GM20431 (cell line): ENCODE measurements at regions not wholly inside any gene's neighbourhood (a gene's known extent, or its start where the extent isn't known, plus 50 kb on each side); places are given as distances from the start of the nearest gene placed in this dataset.

Experiments used
- in situ Hi-C: fragments of 300-500 bp; cut with MseI, MboI; formaldehyde crosslinking; loops from one replicate; pipeline ENCODE4 v1.15.0; 2020; ENCODE audit warnings: low sequenced_read_pairs; ENCODE audit not compliant: unreplicated experiment

DNA sequence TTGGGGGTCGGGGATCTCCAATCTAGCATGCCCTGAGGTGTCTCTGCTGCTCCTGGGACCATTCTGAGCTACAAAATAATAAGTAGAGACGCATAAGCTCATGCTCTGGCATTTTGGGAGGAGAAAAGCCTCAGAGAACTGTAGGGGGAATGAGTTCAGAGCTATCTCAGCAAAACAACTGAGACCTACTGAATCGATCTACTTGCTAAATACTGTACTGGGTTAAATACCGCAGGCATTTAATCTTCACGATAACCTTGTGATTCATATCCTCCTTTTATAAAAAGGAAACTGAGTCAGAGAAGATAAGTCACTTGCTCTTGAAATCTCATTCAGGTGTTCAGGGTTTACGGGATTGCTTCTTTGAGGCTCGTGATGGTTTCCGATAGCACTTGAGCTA lies 468.1 kb downstream of the FGF9 start:
- in situ Hi-C loops: no loop called here

DNA sequence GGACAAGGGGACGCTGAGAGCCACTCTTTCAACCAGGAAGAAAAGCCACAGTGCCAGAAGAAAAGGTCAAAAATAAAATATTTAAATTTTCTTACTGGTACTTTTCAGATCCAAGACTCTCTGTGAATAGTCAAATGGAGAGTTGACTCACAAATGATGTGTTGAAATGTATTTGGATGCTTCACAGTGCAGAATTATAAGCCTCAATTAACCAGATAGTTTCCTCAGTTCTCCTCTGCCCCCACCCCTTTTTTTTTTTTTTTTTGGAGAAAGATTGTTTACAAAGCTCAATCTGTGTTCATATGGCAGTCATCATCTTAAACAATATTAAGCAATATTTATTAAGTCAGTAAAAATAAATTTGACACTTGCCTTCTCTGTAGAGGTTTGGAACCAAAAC lies 470.8 kb downstream of the FGF9 start:
- in situ Hi-C loops: no loop called here

DNA sequence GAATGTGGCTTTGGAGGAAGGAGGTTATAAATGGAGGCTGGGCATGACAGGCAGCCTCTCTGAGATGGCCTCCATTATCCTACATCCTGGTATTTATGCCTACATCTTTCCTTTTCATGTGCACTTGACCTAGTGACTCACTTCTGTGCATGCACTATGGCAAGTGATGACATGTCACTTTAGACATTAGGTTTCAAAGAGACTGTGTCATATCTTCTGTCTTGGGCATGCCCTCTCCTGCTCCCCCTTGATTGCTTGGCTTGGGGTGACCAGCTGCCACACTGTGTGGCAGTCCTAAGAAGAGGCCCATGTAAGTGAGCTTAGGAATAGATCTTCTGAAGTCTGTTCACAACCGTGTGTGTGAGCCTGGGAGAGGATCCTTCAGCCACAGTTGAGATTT lies 472.8 kb downstream of the FGF9 start:
- in situ Hi-C loops: no loop called here

DNA sequence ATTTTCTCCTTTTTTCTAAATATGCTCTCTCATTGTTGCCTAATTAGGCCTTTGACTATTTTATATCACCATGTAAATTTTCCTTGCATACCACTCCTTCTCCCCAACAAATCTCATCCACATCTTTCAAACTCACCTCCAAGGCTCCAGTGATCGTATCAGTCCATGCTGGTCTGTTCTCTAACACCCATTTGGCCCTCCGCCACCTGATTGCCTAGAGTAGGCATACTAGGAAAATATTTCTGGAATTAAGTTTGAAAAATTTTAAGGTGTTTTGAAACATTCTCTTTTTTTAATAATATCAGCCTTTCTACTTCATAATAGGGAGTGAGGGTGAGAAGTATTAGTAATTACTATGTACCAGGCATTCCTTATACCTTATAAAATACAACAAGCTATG lies 473.9 kb downstream of the FGF9 start:
- in situ Hi-C loops: no loop called here

DNA sequence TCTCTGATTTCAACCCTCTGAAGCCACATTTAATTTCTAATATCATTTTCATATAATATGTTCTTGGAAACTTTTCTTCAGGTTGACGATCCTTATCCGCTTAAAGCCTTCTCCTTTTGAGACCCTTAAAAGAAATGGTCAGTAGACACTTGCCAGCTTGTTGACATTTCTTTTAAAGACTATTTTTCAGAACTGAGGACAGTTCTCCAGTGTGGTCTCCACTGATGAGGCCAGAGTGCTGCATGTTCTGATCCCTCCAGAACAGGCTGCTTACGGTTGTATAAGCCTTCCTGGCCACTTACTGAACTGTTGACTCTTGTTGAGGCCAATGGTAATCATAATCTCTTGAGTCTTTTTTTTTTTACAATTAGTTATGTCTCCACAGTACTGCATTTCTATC lies 477.3 kb downstream of the FGF9 start:
- in situ Hi-C loops: no loop called here

DNA sequence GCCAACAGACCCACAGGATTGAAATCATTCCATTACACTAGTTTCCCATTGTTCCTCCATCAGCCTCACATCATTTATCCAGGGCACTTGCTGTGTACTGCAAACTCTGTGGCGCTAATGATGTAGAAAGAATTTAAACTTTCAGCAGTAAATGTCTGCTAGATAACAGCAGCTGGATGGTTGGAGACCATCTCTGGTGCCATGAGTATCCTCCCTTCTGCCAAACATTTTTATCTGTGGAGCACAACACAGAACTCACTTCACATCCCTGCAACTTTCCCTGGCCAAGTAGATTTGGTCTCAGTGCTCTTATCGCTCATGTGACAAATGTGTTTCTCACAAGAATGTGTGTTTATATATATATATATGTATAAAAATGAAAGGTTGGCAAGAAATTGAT lies 481.9 kb downstream of the FGF9 start:
- in situ Hi-C loops: no loop called here

DNA sequence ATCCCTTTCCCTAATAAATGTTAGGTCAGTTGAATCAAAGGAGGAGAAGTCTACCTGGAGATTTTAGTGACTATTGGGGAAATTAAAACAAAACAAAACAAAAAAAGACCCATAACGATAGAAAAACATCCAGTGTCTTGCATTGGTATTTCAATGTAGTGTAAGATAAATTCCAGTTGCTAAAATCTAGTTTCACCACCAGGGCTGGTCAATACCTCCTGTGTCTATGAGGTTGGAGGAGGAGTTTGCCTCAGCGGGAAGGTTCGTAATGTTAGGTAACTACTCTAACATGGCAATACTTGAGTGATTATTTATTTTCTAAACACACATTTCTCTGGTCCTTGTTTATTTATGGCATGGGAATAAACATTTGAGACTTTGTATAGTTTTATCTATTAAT lies 483.2 kb downstream of the FGF9 start:
- in situ Hi-C loops: no loop called here

DNA sequence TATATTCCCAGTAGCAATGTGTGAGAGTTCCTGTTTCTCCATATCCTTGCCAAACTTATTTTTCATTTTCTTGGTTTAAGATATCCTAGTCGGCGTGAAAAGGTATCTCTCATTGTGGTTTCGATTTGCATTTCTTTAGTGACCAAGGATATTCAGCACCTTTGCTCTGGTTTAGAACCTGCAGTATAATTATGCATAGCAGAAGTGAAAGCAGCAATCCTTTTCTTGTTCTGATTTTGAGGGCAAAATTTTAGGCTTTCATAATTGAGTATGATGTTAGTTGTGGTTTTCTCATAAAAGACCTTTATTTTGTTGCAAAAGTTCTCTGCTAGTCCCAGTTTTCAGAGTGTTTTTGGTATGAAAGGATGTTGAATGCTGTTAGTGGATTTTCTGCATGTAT lies 491.0 kb downstream of the FGF9 start:
- in situ Hi-C loops: no loop called here

DNA sequence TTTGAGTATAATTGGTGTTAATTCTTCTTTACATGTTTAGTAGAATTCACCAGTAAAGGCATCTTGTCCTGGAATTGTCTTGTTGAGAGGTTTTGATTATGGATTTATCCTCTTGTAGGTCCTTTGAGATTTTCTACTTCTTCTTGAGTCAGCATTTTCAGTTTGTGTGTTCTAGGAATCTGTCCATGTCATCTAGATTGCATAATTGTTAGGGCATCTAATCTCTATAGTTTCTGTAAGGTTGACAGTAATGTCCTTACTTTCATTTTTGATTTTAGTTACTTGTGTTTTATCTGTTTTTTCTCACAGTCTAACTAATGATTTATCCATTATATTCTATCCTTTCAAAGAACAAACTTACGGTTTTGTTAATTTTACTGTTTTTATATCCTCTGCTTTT lies 492.0 kb downstream of the FGF9 start:
- in situ Hi-C loops: no loop called here

DNA sequence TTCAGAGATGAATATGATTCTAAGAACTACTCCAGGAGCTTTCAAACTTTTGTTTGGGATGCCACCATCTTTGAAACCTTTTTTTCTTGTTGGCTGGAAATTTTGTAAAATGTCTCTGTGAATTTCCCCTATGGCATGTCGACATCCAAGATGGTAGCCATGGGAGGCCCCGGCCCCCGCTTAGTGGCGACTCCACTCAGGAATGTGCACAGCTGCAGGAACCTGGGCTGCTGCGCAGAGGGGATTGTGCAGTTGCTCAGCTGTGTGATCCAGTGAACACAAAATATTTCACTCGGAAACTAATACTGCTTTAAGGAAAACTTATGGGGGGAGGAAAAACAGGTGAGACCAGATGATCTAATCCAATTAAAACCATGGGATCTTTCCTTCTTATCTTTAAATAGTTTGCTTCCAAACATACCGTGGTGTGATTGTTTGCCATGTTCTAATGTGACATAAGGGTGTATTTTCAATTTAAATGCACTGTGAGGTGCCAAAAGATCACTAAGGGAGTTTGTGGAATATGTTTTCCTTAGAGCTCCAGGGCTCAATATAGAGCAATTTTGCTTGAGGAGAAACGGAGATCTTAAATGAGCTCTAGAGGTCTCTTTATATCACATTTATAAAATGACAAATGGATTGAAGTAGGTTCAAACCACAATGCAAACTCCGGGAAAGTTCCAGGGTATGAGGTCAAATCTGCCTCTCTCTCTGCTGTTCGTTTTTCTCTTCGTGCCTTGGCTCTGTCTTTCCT lies 497.7 kb downstream of the FGF9 start:
- in situ Hi-C loops: no loop called here

DNA sequence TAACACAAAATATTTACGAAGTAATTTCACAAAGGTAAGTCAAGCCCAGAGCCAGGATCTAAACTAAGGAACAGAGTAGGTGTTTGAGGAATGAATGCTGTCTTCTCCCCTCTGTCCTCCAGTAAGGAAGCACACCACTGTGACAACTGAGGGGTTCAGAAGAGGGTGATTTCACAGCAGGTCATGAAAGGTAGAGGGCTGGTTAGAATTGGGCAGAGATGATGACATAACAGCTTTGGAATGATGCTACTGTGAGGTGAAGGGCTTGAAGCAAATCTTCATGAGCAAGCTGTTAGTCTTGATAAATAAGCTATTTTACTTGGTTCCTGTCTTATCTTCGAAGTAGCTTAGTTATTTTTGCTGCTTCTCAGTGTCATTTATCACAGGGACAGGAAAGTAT lies 498.6 kb downstream of the FGF9 start:
- in situ Hi-C loops: no loop called here

DNA sequence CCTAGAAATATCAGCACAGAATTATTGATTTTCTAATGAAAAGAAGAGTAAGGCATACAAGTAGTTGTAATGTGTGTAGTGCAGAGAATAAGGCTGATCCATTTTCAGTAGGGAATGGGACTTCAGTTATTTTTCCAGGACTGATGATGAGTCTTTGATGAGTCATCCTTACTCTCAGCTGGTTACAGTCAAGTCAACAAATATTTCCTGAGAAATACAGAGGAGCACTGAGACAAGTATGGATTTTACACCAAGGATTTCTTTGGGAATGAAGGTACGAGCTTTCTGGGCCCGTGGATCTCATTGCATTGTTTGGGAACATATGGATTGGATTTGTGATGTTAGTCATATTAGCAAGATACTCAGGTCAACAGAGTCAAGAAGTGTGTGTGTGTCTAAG lies 502.7 kb downstream of the FGF9 start:
- in situ Hi-C loops: no loop called here

DNA sequence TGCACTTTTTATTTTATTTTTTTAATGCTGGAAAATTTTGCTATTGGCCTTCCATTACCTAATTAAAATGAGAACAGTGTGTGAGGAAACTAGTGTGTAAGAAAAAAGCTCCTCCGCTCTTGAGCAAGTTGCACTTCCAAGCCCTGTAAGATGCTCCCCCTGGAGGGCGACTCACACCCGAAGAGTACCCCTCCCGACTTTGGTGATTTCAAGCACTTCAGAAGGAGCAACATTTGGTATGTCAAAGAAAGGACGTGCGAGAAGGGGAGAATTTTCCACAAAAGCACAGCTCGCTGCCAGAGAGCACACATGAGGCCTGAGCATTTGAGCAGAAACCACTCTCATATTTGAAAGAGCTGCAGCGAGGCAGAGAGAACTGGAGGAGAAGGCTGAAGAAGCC lies 504.4 kb downstream of the FGF9 start:
- in situ Hi-C loops: no loop called here

DNA sequence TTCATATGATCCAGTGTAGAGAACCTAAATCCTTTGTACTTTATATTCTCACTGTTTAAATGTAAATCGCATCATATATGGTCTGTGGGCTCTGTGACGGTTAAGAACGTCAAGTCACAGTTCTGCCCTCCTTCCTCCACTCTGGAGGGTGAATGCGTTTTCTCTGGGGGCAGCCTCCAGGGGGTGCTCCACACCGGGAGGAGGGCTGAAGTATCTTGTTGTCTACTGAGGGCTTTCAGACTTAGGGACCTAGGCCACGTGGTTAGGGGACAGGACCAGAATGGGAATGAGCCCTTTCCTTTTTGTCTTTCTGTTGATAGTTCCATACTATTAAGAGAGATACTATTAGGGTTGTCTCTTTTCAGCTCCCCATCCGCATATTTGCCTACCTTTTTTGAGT lies 504.9 kb downstream of the FGF9 start:
- in situ Hi-C loops: no loop called here

DNA sequence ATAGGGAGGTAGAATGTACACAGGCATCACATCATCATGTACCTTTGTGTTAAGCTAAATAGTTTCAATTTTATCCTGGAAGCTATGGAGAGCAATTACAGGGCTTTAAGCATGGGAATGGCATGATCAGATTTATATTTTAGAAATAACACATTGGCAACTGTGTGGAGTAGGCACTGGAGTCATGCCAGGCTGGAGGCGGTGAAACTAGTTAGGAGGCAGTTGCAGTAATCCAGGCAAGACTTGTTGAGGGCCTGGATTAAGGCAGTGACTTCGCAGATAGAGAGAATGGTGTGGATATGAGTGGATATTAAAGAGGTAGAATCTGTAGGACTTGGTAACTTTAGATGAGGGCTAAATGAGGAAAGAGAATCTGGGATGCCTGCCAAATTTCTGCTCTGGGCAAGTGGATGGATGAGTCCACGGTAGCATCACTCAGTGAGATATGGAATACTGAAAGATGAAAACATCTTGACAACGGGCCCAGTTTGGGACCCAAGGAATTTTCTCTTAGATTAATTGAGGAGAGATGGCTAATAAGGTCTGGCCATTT lies 506.2 kb downstream of the FGF9 start:
- in situ Hi-C loops: no loop called here

DNA sequence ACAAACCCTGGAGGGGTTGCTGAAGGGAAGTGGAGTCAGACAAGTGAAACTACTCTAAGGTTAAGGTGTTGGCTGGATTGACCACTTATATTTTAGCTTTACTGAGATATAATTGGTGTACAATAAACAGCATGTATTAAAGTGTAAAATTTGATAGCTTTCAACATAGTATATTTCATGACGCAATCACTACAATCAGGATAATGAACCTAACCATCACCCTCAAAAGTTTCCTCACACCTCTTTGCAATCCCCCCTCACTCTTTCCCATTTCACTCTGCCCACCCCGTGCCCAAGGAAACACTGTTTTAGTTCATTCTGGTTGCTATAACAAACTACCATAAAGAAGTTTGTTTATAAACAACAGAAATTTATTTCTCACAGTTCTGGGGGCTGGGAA lies 508.0 kb downstream of the FGF9 start:
- in situ Hi-C loops: no loop called here

DNA sequence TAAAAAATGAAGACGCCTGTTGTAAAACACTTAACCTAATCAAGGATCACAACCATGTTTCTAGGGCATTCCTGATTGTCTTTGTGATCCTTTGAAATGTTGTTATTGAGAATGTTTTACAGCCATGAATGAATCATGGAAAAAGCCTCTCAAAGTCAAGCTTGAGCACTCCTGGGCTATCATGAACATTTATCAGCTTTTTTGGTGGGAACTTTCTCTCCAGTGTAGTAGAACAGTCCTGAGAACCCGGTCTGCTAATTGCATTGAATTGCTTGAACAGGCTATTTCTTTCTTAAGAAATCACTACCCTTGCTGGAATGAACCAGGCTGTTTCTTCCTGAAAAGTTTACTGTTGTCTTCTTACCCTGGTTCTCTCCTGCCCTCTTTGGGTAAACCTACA lies 516.5 kb downstream of the FGF9 start:
- in situ Hi-C loops: no loop called here

DNA sequence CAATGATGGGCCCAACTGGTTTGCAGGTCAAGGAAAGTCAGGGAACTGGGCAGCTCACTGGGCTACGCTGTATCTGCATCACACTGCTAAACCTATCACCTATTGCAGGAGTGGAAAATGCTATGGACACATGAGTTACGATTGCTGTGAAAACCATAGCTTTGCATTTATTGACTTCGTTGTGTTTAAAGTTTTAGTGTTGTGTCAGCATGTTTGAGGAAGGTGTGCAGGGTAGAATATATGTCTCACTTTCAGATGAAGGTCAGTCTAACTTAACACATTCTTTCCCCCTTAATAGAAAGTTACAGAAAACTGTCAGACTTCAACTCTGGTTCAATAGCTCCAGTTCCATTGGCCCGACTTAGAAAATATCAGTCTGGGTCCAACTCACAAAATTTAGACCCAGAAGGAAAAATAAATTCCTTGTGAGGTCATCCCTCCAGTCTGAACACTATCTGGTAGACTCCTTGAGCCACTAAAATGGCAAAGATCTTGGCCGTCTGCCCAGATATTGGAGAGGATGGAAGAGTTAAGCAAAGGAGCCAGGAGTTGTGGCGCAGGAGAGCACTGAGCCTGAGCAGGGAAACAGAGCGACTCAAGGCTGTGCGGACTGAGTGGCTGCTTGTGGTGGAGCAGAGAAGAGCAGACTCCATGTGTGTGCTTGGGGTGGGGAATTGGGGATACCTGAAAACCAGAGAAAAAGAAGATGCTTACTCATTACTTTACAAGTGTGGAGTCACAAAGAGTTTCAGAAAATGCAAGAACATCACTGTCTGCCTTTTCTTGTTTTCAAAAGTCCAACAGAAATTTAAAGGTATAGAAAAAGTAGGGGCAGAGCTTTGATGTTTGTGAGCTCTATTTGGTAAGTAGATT lies 518.5 kb downstream of the FGF9 start:
- in situ Hi-C loops: no loop called here

DNA sequence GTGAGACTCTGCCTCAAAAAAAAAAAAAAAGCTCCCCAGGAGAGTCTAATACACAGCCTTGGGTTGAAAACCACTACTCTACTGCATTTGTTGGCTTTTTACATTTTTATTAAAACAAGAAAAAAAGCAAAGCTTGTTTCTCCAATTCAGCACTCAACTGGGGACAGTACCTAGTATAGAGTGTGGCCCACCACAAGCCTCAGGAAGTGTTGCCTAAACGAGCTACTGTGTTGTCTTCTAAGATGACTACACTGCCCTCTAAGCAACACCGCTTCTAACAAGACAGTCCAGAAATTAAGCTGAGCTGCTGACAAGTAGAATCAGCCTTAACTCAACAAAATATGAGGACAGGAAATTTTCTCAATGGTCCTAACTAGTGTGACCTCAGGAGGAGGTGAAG lies 522.2 kb downstream of the FGF9 start:
- in situ Hi-C loops: no loop called here

DNA sequence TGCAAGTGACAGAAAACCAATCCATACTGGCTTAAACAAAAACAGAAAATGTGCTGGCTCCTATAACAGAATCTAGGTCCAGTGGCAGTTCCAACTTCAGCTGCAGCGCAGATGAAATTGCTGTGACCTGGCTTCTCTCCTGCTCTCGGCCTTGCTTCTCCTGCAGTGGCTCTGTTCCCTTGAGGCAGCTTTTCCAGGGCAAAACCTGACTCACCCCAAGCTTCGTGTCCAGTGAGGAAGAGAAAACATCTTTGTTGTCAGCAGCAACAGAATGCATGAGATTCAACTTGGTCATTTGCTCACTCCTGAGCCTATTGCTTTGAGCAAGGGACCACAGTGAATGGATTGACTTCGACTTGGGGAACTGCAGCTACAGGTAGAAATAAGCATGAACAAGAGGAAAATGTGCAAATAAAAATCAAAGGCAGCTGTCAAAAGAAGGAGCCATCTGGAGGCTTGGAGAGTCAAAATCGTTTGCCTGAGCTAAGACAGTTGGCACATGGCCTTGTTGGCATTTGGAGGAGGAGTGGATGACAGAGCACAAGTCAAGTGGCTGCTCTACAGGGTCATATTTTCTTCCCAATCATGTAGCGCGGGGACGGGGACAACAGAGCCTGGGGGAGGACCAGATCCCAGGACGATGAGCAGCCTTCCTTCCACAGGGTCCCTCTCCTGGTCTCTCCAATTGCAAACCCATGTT lies 523.4 kb downstream of the FGF9 start:
- in situ Hi-C loops: no loop called here

DNA sequence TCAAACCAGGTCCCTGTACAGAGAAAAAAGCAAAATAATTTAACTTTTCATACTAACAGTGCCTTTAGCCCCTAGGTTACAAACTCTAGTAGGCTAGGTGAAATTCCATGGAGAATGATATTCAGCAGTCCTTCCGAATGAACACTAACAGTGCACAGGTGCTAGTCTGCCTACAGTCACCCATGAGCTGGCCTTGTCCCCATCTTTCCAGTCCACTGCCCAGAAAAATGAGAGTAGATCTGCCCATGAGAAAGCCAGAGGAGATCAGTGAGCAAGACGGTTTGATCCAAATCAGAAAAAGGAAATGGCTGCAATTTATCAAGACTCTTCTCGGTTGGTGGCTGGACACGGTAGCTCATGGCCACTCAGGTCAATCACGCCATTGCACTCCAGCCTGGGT lies 524.9 kb downstream of the FGF9 start:
- in situ Hi-C loops: no loop called here
